ENCODE measurements at regions not wholly inside any gene's neighbourhood (a gene's known extent, or its start where the extent isn't known, plus 50 kb on each side); places are given as distances from the start of the nearest gene placed in this dataset.

- TF ChIP-seq POLR2A (IDR thresholded peaks at IDR 0.05): no peak
- TF ChIP-seq CTCF (IDR thresholded peaks at IDR 0.05): no peak
Observed at GRCh38 chr9:115481769-115482168, 363.8 kb upstream of the TNC start.
